ENCODE measurements at regions not wholly inside any gene's neighbourhood (a gene's known extent, or its start where the extent isn't known, plus 50 kb on each side); places are given as distances from the start of the nearest gene placed in this dataset.

DNA sequence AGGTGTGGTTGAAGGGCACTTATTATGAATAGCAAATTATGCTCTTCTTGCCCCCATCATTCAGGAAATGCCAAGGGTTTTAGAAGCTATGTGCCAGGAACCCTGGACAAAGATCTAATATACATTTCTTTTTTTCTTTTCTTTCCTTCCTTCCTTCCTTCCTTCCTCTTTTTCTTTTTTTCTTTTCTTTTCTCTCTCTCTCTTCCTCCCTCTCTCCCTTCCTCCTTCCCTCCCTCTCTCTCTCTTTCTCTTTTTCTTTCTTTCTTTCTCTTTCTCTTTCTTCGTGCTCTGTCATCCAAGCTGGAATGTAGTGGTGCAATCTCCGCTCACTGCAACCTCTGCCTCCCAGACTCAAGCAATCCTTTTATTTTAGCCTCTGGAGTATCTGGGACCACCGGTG is 66.1 kb upstream of the CSRP2 start:
- no peak overlapping the region for H3K4me2 ChIP-seq (ENCODE audit: control insufficient read depth, extremely low read depth, insufficient read depth, low read depth, low read length)
- H3K4me3 ChIP-seq (ENCODE audit: control insufficient read depth in 2 of 3, extremely low read depth in 1 of 3, insufficient read depth in 2 of 3, low read depth in 1 of 3, low read length in 3 of 3): no peak overlapping the region
- no peaks in the 10 kb centered on the region for H3K36me3 ChIP-seq (ENCODE audit: control insufficient read depth in 2 of 2, extremely low read depth in 1 of 2, insufficient read depth in 2 of 2, low read length in 2 of 2)
- H3K9me1 ChIP-seq (ENCODE audit: control insufficient read depth, extremely low read depth, insufficient read depth, low read length): no peaks in the 10 kb centered on the region
- no peaks in the 10 kb centered on the region for H3K9me3 ChIP-seq (ENCODE audit: control insufficient read depth, low read depth, low read length)
- FAIRE-seq (no peak), DNase-seq (ENCODE audit: low read depth, low spot score) (no peak)
- dilution Hi-C loops (cut with MboI; ENCODE audit: extremely low pct_ligation_motif_present, low sequenced_read_pairs): no loop called here
- H3K27ac ChIP-seq (ENCODE audit: control insufficient read depth, insufficient read depth, low read length): no peak overlapping the region
- TF ChIP-seq, protein P1, sequence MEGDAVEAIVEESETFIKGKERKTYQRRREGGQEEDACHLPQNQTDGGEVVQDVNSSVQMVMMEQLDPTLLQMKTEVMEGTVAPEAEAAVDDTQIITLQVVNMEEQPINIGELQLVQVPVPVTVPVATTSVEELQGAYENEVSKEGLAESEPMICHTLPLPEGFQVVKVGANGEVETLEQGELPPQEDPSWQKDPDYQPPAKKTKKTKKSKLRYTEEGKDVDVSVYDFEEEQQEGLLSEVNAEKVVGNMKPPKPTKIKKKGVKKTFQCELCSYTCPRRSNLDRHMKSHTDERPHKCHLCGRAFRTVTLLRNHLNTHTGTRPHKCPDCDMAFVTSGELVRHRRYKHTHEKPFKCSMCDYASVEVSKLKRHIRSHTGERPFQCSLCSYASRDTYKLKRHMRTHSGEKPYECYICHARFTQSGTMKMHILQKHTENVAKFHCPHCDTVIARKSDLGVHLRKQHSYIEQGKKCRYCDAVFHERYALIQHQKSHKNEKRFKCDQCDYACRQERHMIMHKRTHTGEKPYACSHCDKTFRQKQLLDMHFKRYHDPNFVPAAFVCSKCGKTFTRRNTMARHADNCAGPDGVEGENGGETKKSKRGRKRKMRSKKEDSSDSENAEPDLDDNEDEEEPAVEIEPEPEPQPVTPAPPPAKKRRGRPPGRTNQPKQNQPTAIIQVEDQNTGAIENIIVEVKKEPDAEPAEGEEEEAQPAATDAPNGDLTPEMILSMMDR (optimal IDR thresholded peaks at IDR 0.05 in 1 of 3, IDR thresholded peaks at IDR 0.05 in 1 of 3, conservative IDR thresholded peaks at IDR 0.05 in 1 of 3; ENCODE audit: extremely low read depth in 1 of 3, insufficient read depth in 2 of 3, low read length in 3 of 3): no peak
- TF ChIP-seq EZH2 (IDR thresholded peaks at IDR 0.05; ENCODE audit: low read length): no peak
- H3K27me3 ChIP-seq (ENCODE audit: control insufficient read depth, extremely low read depth, insufficient read depth, low read length): no peaks in the 10 kb centered on the region
- H4K20me1 ChIP-seq (ENCODE audit: control insufficient read depth, extremely low read depth, insufficient read depth, low read length): no peaks in the 10 kb centered on the region
- no peak overlapping the region for H3K9ac ChIP-seq (ENCODE audit: control insufficient read depth, extremely low read depth, insufficient read depth, low read length)
- no peaks in the 10 kb centered on the region for H3K79me2 ChIP-seq (ENCODE audit: control insufficient read depth, insufficient read depth, low read length)
- H3K4me1 ChIP-seq (ENCODE audit: control insufficient read depth, extremely low read depth, insufficient read depth, low read length): peaks cover 15% of the 10 kb centered on the region
- no peak overlapping the region for H2AFZ ChIP-seq (ENCODE audit: control insufficient read depth, low read length)

DNA sequence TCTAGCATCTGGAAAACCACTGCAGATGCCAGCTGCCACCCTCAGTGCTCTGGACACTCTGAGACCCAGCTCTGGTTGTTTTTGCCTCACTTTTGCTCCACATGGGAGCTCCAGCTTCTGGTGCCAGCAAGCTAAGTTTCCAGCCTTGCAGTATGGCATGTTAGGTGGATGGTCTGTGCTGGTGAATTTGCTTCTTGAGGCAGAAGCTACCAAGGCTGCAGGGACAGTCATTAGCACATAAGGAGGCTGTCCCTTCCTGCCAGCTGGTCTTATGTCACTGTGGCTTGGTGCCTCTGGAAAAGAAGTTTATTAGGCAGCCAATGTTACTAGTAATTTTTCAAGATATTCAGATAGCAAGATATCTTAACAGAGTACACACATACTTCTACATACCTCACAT is 64.2 kb upstream of the CSRP2 start:
- Histone ChIP-seq H4K20me1 (ENCODE audit: control insufficient read depth, extremely low read depth, insufficient read depth, low read length) (no peaks in the 10 kb centered on the region), H3K9me1 (ENCODE audit: control insufficient read depth, extremely low read depth, insufficient read depth, low read length) (no peaks in the 10 kb centered on the region), H3K9ac (ENCODE audit: control insufficient read depth, extremely low read depth, insufficient read depth, low read length) (no peak overlapping the region), H3K9me3 (ENCODE audit: control insufficient read depth, low read depth, low read length) (no peaks in the 10 kb centered on the region), H3K27ac (ENCODE audit: control insufficient read depth, insufficient read depth, low read length) (no peak overlapping the region), H3K27me3 (ENCODE audit: control insufficient read depth, extremely low read depth, insufficient read depth, low read length) (no peaks in the 10 kb centered on the region), H2AFZ (ENCODE audit: control insufficient read depth, low read length) (no peak overlapping the region), H3K4me3 (ENCODE audit: control insufficient read depth in 2 of 3, extremely low read depth in 1 of 3, insufficient read depth in 2 of 3, low read depth in 1 of 3, low read length in 3 of 3) (no peak overlapping the region), H3K4me1 (ENCODE audit: control insufficient read depth, extremely low read depth, insufficient read depth, low read length) (peaks cover 15% of the 10 kb centered on the region), H3K36me3 (ENCODE audit: control insufficient read depth in 2 of 2, extremely low read depth in 1 of 2, insufficient read depth in 2 of 2, low read length in 2 of 2) (no peaks in the 10 kb centered on the region), H3K4me2 (ENCODE audit: control insufficient read depth, extremely low read depth, insufficient read depth, low read depth, low read length) (no peak overlapping the region), H3K79me2 (ENCODE audit: control insufficient read depth, insufficient read depth, low read length) (no peaks in the 10 kb centered on the region)
- no peak for TF ChIP-seq EZH2 (IDR thresholded peaks at IDR 0.05; ENCODE audit: low read length)
- TF ChIP-seq, protein P1 (optimal IDR thresholded peaks at IDR 0.05 in 1 of 3, IDR thresholded peaks at IDR 0.05 in 1 of 3, conservative IDR thresholded peaks at IDR 0.05 in 1 of 3; ENCODE audit: extremely low read depth in 1 of 3, insufficient read depth in 2 of 3, low read length in 3 of 3): no peak
- no peak for DNase-seq (ENCODE audit: low read depth, low spot score)
- FAIRE-seq: no peak
- dilution Hi-C loops (cut with MboI; ENCODE audit: extremely low pct_ligation_motif_present, low sequenced_read_pairs): no loop called here

All from keratinocyte (primary cell).